SK-N-SH treated with all-trans-retinoic acid at 6 μM for 48 hours (cell line): ENCODE measurements at regions not wholly inside any gene's neighbourhood (a gene's known extent, or its start where the extent isn't known, plus 50 kb on each side); places are given as distances from the start of the nearest gene placed in this dataset.

ENCODE experiments used
- ATAC-seq: fragments of 200-7000 bp; cut with Tn5 transposase; 3 replicates; pipeline ENCODE4 v1.9.1; 2020; ENCODE audit warnings: mild to moderate bottlenecking, moderate library complexity
- BACH2 ChIP-seq: fragments of 250-450 bp; sonication (Bioruptor Pico); IDR thresholded peaks from 2 replicates; pipeline ENCODE4 v1.9.0; 2021; ENCODE audit warnings: mild to moderate bottlenecking, borderline replicate concordance
- CSDC2 ChIP-seq: fragments of 250-450 bp; sonication (Bioruptor Pico); IDR thresholded peaks from 2 replicates; pipeline ENCODE4 v1.5.0; 2020; ENCODE audit warnings: mild to moderate bottlenecking, moderate library complexity
- ESRRG ChIP-seq: fragments of 250-450 bp; sonication (Bioruptor Pico); IDR thresholded peaks from 2 replicates; pipeline ENCODE4 v1.6.1; 2021; ENCODE audit warnings: mild to moderate bottlenecking
- GLIS3 ChIP-seq: fragments of 250-450 bp; sonication (Bioruptor Pico); IDR thresholded peaks from 2 replicates; pipeline ENCODE4 v1.5.0; 2020; ENCODE audit warnings: mild to moderate bottlenecking, moderate library complexity
- ISL1 ChIP-seq: fragments of 250-450 bp; sonication (Bioruptor Pico); IDR thresholded peaks from 2 replicates; pipeline ENCODE4 v2.1.2; 2022; ENCODE audit warnings: mild to moderate bottlenecking, moderate library complexity
- OSR1 ChIP-seq: fragments of 250-450 bp; sonication (Bioruptor Pico); IDR thresholded peaks from 2 replicates; pipeline ENCODE4 v1.8.0; 2022; ENCODE audit warnings: moderate library complexity, mild to moderate bottlenecking, inconsistent platforms
- PPARA ChIP-seq: fragments of 250-450 bp; sonication (Bioruptor Pico); IDR thresholded peaks from 2 replicates; pipeline ENCODE4 v1.5.0; 2020; ENCODE audit warnings: mild to moderate bottlenecking, borderline replicate concordance
- RARB ChIP-seq: fragments of 250-450 bp; sonication (Bioruptor Pico); IDR thresholded peaks from 2 replicates; pipeline ENCODE4 v1.8.0; 2021; ENCODE audit warnings: mild to moderate bottlenecking, moderate library complexity
- TCF4 ChIP-seq: fragments of 250-450 bp; sonication (Bioruptor Pico); IDR thresholded peaks from 2 replicates; pipeline ENCODE4 v1.8.0; 2021; ENCODE audit warnings: mild to moderate bottlenecking, moderate library complexity, borderline replicate concordance
- TOX ChIP-seq: fragments of 250-450 bp; sonication (Bioruptor Pico); IDR thresholded peaks from 2 replicates; pipeline ENCODE4 v1.8.0; 2021; ENCODE audit warnings: mild to moderate bottlenecking, moderate library complexity, borderline replicate concordance
- ZFP30 ChIP-seq: fragments of 450-650 bp; formaldehyde crosslinking; IDR thresholded peaks from 2 replicates; pipeline ENCODE4 v1.5.0; 2022; ENCODE audit warnings: mild to moderate bottlenecking, moderate library complexity
- ZNF565 ChIP-seq: fragments of 450-650 bp; formaldehyde crosslinking; conservative IDR thresholded peaks from 2 replicates; pipeline ENCODE4 v1.5.0; 2020; ENCODE audit warnings: low read depth, mild to moderate bottlenecking, moderate library complexity
- ZNF70 ChIP-seq: fragments of 450-650 bp; formaldehyde crosslinking; IDR thresholded peaks from 2 replicates; pipeline ENCODE4 v1.5.0; 2020; ENCODE audit warnings: mild to moderate bottlenecking, moderate library complexity
- ZNF8 ChIP-seq: fragments of 450-650 bp; formaldehyde crosslinking; IDR thresholded peaks from 2 replicates; pipeline ENCODE4 v1.5.0; 2020; ENCODE audit warnings: mild to moderate bottlenecking, moderate library complexity
- TF ChIP-seq, protein P1 (sequence below): fragments of 250-450 bp; sonication (Bioruptor Pico); IDR thresholded peaks from 2 replicates; pipeline ENCODE4 v1.8.0; 2021; ENCODE audit warnings: low read depth, mild to moderate bottlenecking, moderate library complexity, borderline replicate concordance
- TF ChIP-seq, protein P2 (sequence below): fragments of 250-450 bp; sonication (Bioruptor Pico); IDR thresholded peaks from 2 replicates; pipeline ENCODE4 v1.8.0; 2020; ENCODE audit warnings: mild to moderate bottlenecking, moderate library complexity, borderline replicate concordance
- TF ChIP-seq, protein P3 (sequence below): fragments of 250-450 bp; sonication (Bioruptor Pico); IDR thresholded peaks from 2 replicates; pipeline ENCODE4 v1.5.1; 2021; ENCODE audit warnings: mild to moderate bottlenecking, moderate library complexity
- TF ChIP-seq, protein P4 (sequence below): fragments of 250-450 bp; sonication (Bioruptor Pico); IDR thresholded peaks from 2 replicates; pipeline ENCODE4 v1.5.1; 2020; ENCODE audit warnings: low read depth, mild to moderate bottlenecking, moderate library complexity
- TF ChIP-seq, protein P5 (sequence below): fragments of 250-450 bp; sonication (Bioruptor Pico); IDR thresholded peaks from 2 replicates; pipeline ENCODE4 v1.5.0; 2020; ENCODE audit warnings: mild to moderate bottlenecking, moderate library complexity

DNA sequence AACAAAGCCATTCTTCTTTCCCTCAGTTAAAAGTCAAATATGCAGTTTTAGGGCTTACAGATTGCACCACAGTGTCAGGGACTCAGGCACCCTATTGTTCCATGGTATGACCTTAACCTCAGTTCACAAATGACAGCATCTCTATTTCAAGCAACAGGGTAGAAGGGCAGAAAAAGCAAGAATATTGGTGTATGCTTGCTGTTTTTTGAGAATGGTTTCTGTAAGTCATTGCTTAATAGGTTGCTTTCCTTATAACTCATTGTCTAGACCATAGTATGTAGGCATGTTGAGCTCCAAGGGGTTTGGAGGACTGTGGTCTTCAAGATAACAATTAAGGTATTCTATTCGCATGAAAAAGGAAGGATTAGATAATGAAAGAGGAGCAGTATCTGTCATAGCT, 183.5 kb upstream of the EDIL3 start:
- ATAC-seq: no peak
- TF ChIP-seq, protein P1, sequence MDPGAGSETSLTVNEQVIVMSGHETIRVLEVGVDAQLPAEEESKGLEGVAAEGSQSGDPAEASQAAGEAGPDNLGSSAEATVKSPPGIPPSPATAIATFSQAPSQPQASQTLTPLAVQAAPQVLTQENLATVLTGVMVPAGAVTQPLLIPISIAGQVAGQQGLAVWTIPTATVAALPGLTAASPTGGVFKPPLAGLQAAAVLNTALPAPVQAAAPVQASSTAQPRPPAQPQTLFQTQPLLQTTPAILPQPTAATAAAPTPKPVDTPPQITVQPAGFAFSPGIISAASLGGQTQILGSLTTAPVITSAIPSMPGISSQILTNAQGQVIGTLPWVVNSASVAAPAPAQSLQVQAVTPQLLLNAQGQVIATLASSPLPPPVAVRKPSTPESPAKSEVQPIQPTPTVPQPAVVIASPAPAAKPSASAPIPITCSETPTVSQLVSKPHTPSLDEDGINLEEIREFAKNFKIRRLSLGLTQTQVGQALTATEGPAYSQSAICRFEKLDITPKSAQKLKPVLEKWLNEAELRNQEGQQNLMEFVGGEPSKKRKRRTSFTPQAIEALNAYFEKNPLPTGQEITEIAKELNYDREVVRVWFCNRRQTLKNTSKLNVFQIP (CRISPR knock-in tag): no peak
- no peak for TF ChIP-seq ZFP30 (CRISPR knock-in tag)
- TF ChIP-seq ESRRG (CRISPR knock-in tag): no peak
- no peak for TF ChIP-seq RARB (CRISPR knock-in tag)
- TF ChIP-seq OSR1: no peak

DNA sequence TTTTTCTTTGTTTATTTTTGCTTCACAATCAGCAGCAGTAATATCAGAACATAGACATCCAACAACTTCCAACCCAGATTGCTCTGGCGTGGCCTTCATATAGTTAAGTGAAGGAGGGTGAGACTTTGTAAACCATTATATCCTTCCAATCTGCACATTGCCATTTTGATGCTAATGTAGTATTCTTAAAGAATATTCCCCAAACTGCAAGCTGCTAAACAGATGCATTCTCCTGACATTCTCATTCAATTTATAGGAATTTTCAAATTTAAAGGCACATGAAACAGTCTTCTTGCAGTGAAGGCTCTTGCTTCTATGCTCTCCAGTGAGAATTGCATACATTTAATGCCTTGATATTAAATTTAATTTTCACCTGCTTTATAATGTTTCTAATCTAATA, 181.2 kb upstream of the EDIL3 start:
- no peak for ATAC-seq

DNA sequence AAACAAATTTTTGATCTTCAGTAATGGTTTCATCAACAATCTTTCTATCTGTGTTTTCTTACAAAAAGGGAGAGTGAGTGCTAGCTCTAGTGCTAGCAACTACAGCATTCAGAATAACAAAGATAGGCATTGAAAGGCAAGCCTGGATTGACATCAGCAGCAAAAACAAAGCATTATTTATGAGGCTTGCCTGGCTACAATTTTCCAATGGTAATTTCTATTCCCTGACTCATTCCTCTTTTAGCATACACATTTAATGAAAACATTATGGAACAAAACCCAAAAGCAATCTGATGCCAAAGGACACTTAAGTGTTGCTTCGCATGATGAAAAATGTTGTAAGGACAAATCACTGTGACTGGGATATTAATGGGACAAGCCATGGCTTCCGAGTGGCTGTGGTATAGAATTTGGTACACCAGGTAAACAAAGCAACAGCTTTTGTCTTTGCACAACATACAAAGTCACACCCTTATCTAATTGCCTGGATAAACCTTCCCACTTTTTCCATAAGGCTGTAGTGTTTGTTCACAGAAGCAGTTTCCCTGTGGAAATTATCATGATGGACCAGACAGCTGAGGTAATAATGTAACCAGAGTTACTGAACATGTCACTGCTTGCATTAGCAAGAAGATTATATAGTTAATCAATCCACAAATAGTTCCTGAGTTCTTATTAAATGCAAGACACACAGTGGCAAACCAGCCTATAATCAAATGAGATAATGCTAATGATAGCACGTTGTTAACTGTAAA, 179.8 kb upstream of the EDIL3 start:
- ATAC-seq: no peak
- TF ChIP-seq ESRRG (CRISPR knock-in tag): no peak
- no peak for TF ChIP-seq TCF4 (CRISPR knock-in tag)
- TF ChIP-seq ISL1 (CRISPR knock-in tag): no peak
- TF ChIP-seq ZFP30 (CRISPR knock-in tag): no peak
- TF ChIP-seq RARB (CRISPR knock-in tag): no peak
- no peak for TF ChIP-seq ZNF565
- TF ChIP-seq, protein P2, sequence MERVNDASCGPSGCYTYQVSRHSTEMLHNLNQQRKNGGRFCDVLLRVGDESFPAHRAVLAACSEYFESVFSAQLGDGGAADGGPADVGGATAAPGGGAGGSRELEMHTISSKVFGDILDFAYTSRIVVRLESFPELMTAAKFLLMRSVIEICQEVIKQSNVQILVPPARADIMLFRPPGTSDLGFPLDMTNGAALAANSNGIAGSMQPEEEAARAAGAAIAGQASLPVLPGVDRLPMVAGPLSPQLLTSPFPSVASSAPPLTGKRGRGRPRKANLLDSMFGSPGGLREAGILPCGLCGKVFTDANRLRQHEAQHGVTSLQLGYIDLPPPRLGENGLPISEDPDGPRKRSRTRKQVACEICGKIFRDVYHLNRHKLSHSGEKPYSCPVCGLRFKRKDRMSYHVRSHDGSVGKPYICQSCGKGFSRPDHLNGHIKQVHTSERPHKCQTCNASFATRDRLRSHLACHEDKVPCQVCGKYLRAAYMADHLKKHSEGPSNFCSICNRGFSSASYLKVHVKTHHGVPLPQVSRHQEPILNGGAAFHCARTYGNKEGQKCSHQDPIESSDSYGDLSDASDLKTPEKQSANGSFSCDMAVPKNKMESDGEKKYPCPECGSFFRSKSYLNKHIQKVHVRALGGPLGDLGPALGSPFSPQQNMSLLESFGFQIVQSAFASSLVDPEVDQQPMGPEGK (CRISPR knock-in tag): no peak
- no peak for TF ChIP-seq GLIS3
- TF ChIP-seq, protein P3, sequence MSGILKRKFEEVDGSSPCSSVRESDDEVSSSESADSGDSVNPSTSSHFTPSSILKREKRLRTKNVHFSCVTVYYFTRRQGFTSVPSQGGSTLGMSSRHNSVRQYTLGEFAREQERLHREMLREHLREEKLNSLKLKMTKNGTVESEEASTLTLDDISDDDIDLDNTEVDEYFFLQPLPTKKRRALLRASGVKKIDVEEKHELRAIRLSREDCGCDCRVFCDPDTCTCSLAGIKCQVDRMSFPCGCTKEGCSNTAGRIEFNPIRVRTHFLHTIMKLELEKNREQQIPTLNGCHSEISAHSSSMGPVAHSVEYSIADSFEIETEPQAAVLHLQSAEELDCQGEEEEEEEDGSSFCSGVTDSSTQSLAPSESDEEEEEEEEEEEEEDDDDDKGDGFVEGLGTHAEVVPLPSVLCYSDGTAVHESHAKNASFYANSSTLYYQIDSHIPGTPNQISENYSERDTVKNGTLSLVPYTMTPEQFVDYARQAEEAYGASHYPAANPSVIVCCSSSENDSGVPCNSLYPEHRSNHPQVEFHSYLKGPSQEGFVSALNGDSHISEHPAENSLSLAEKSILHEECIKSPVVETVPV (CRISPR knock-in tag): no peak
- TF ChIP-seq ZNF8: no peak
- TF ChIP-seq ZNF70 (CRISPR knock-in tag): no peak
- TF ChIP-seq OSR1: no peak
- TF ChIP-seq CSDC2 (CRISPR knock-in tag): no peak
- no peak for TF ChIP-seq PPARA (CRISPR knock-in tag)
- TF ChIP-seq, protein P4, sequence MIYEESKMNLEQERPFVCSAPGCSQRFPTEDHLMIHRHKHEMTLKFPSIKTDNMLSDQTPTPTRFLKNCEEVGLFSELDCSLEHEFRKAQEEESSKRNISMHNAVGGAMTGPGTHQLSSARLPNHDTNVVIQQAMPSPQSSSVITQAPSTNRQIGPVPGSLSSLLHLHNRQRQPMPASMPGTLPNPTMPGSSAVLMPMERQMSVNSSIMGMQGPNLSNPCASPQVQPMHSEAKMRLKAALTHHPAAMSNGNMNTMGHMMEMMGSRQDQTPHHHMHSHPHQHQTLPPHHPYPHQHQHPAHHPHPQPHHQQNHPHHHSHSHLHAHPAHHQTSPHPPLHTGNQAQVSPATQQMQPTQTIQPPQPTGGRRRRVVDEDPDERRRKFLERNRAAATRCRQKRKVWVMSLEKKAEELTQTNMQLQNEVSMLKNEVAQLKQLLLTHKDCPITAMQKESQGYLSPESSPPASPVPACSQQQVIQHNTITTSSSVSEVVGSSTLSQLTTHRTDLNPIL (CRISPR knock-in tag): no peak
- TF ChIP-seq, protein P1 (CRISPR knock-in tag): no peak
- no peak for TF ChIP-seq TOX (CRISPR knock-in tag)
- no peak for TF ChIP-seq BACH2
- TF ChIP-seq, protein P5, sequence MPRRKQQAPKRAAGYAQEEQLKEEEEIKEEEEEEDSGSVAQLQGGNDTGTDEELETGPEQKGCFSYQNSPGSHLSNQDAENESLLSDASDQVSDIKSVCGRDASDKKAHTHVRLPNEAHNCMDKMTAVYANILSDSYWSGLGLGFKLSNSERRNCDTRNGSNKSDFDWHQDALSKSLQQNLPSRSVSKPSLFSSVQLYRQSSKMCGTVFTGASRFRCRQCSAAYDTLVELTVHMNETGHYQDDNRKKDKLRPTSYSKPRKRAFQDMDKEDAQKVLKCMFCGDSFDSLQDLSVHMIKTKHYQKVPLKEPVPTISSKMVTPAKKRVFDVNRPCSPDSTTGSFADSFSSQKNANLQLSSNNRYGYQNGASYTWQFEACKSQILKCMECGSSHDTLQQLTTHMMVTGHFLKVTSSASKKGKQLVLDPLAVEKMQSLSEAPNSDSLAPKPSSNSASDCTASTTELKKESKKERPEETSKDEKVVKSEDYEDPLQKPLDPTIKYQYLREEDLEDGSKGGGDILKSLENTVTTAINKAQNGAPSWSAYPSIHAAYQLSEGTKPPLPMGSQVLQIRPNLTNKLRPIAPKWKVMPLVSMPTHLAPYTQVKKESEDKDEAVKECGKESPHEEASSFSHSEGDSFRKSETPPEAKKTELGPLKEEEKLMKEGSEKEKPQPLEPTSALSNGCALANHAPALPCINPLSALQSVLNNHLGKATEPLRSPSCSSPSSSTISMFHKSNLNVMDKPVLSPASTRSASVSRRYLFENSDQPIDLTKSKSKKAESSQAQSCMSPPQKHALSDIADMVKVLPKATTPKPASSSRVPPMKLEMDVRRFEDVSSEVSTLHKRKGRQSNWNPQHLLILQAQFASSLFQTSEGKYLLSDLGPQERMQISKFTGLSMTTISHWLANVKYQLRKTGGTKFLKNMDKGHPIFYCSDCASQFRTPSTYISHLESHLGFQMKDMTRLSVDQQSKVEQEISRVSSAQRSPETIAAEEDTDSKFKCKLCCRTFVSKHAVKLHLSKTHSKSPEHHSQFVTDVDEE (CRISPR knock-in tag): no peak

More for the DNA sequence above, 181.2 kb upstream of the EDIL3 start:
- no peak for TF ChIP-seq ZNF70 (CRISPR knock-in tag)
- no peak for TF ChIP-seq GLIS3
- TF ChIP-seq ISL1 (CRISPR knock-in tag): no peak
- TF ChIP-seq, all 23 proteins: peak for 0
